GM20000 (cell line): ENCODE measurements at regions not wholly inside any gene's neighbourhood (a gene's known extent, or its start where the extent isn't known, plus 50 kb on each side); places are given as distances from the start of the nearest gene placed in this dataset.

Experiments used
- DNase-seq: peaks from one replicate; pipeline ENCODE4 v3.0.0; 2012; ENCODE audit warnings: low spot score
- CTCF ChIP-seq: IDR thresholded peaks from 2 replicates; pipeline ENCODE4 v1.5.1; 2012; ENCODE audit warnings: mild to moderate bottlenecking, control low read depth; ENCODE audit errors: extremely low read depth, missing control alignments

- no peak for DNase-seq
- TF ChIP-seq CTCF: no peak
Observed at GRCh38 chr21:22138297-22139016, 1140.2 kb downstream of the NCAM2 start.

GRCh38 chr21:22145545-22145944 lies 1147.3 kb downstream of the NCAM2 start:
- no peak for TF ChIP-seq CTCF
- DNase-seq: no peak

GRCh38 chr21:22154579-22155274 lies 1156.5 kb downstream of the NCAM2 start:
- no peak for TF ChIP-seq CTCF

GRCh38 chr21:22164912-22165311 lies 1166.7 kb downstream of the NCAM2 start:
- no peak for DNase-seq
- TF ChIP-seq CTCF: no peak

More at GRCh38 chr21:22154579-22155274, 1156.5 kb downstream of the NCAM2 start:
- no peak for DNase-seq

- TF ChIP-seq CTCF: no peak
- no peak for DNase-seq
Observed at GRCh38 chr21:22174746-22175145, 1176.5 kb downstream of the NCAM2 start.

- DNase-seq: no peak
- TF ChIP-seq CTCF: no peak
Observed at GRCh38 chr21:22189278-22189677, 1191.1 kb downstream of the NCAM2 start.

- DNase-seq: no peak
- TF ChIP-seq CTCF: no peak
Observed at GRCh38 chr21:22191581-22191980, 1193.4 kb downstream of the NCAM2 start.
